Neural cell (in vitro differentiated cells): ENCODE measurements at regions not wholly inside any gene's neighbourhood (a gene's known extent, or its start where the extent isn't known, plus 50 kb on each side); places are given as distances from the start of the nearest gene placed in this dataset.

Source experiments
- H2AFZ ChIP-seq: fragments of 200-600, 300-800 bp; sonication (generic), shearing (Covaris generic); 2 replicates; pipeline ENCODE4 v1.6.0; 2014; ENCODE audit warnings: low read depth, mild to moderate bottlenecking, antibody characterized with exemption, low read length, moderate library complexity
- H3F3A ChIP-seq: fragments of 200-600 bp; shearing (Covaris generic); 2 replicates; pipeline ENCODE4 v1.6.1; 2016; ENCODE audit warnings: mild to moderate bottlenecking, moderate library complexity, mixed read lengths, antibody characterized with exemption, low read length; ENCODE audit not compliant: insufficient read depth, poor library complexity, severe bottlenecking
- H3K27ac ChIP-seq: fragments of 200-600, 300-800 bp; sonication (generic), shearing (Covaris generic); 2 replicates; pipeline ENCODE4 v1.5.1; 2014; ENCODE audit warnings: mild to moderate bottlenecking, low read length, moderate library complexity
- H3K27me3 ChIP-seq: fragments of 300-800, 200-600 bp; sonication (generic), shearing (Covaris generic); 2 replicates; pipeline ENCODE4 v1.6.0; 2014; ENCODE audit warnings: mild to moderate bottlenecking, low read depth, low read length, moderate library complexity; ENCODE audit not compliant: insufficient read depth
- H3K36me3 ChIP-seq: fragments of 300-800, 200-600 bp; sonication (generic), shearing (Covaris generic); 2 replicates; pipeline ENCODE4 v1.5.1; 2014; ENCODE audit warnings: mild to moderate bottlenecking, antibody characterized with exemption, low read length, moderate library complexity; ENCODE audit not compliant: insufficient read depth
- H3K4me2 ChIP-seq: fragments of 300-800, 200-600 bp; sonication (generic), shearing (Covaris generic); 2 replicates; pipeline ENCODE4 v1.6.0; 2014; ENCODE audit warnings: mild to moderate bottlenecking, low read length
- H3K4me3 ChIP-seq: fragments of 300-800, 200-600 bp; sonication (generic), shearing (Covaris generic); 2 replicates; pipeline ENCODE4 v1.5.1; 2014; ENCODE audit warnings: mild to moderate bottlenecking, low read length, moderate library complexity
- H3K79me2 ChIP-seq: fragments of 200-600 bp; shearing (Covaris generic); replicated peaks from 2 replicates; pipeline ENCODE4 v1.6.0; 2014; ENCODE audit warnings: mild to moderate bottlenecking, low read length, moderate library complexity; ENCODE audit not compliant: insufficient read depth
- H3K9ac ChIP-seq: fragments of 300-800, 200-600 bp; sonication (generic), shearing (Covaris generic); 2 replicates; pipeline ENCODE4 v1.6.1; 2016; ENCODE audit warnings: mild to moderate bottlenecking, low read length, mixed read lengths
- H3K9me2 ChIP-seq: fragments of 200-600 bp; shearing (Covaris generic); 2 replicates; pipeline ENCODE4 v1.6.1; 2016; ENCODE audit warnings: mild to moderate bottlenecking, low read length, mixed read lengths; ENCODE audit not compliant: insufficient read depth
- H3K9me3 ChIP-seq: fragments of 200-600, 300-800 bp; sonication (generic), shearing (Covaris generic); 2 replicates; pipeline ENCODE4 v1.6.1; 2016; ENCODE audit warnings: mild to moderate bottlenecking, mixed run types, low read length, moderate library complexity, mixed read lengths
- H4K20me1 ChIP-seq: fragments of 200-600 bp; shearing (Covaris generic); 2 replicates; pipeline ENCODE4 v1.6.1; 2016; ENCODE audit warnings: mild to moderate bottlenecking, mixed run types; ENCODE audit not compliant: insufficient read depth
- EP300 ChIP-seq: fragments of 450-650 bp; conservative IDR thresholded peaks from 2 replicates; pipeline ENCODE4 v1.6.1; 2014; ENCODE audit warnings: antibody characterized with exemption, mild to moderate bottlenecking, moderate library complexity; ENCODE audit not compliant: poor library complexity, severe bottlenecking
- EZH2 ChIP-seq: fragments of 200-600, 300-800 bp; shearing (Covaris generic), sonication (generic); IDR thresholded peaks from 2 replicates; pipeline ENCODE4 v1.6.1; 2014; ENCODE audit warnings: antibody characterized with exemption, low read length, borderline replicate concordance, mild to moderate bottlenecking; ENCODE audit not compliant: insufficient read depth, poor library complexity, severe bottlenecking
- MXI1 ChIP-seq: fragments of 450-650 bp; conservative IDR thresholded peaks from 2 replicates; pipeline ENCODE4 v1.6.1; 2014; ENCODE audit warnings: antibody characterized with exemption, mild to moderate bottlenecking; ENCODE audit not compliant: poor library complexity, severe bottlenecking
- POLR2AphosphoS5 ChIP-seq: IDR thresholded peaks from 2 replicates; pipeline ENCODE4 v1.6.1; 2012
- RAD21 ChIP-seq: fragments of 450-650 bp; conservative IDR thresholded peaks from 2 replicates; pipeline ENCODE4 v1.6.1; 2014; ENCODE audit warnings: antibody characterized with exemption, mild to moderate bottlenecking, moderate library complexity
- SMC3 ChIP-seq: fragments of 450-650 bp; conservative IDR thresholded peaks from 2 replicates; pipeline ENCODE4 v1.6.1; 2014; ENCODE audit warnings: antibody characterized with exemption, mild to moderate bottlenecking, moderate library complexity; ENCODE audit not compliant: poor library complexity
- TAF1 ChIP-seq: IDR thresholded peaks from 2 replicates; pipeline ENCODE4 v1.6.1; 2012; ENCODE audit warnings: low read depth
- TF ChIP-seq, protein P1 (sequence below): fragments of 450-650 bp; IDR thresholded peaks from 2 replicates; pipeline ENCODE4 v1.5.1; 2014; ENCODE audit warnings: antibody characterized with exemption, mild to moderate bottlenecking, moderate library complexity; ENCODE audit not compliant: poor library complexity, severe bottlenecking
- TF ChIP-seq, protein P2 (sequence below): IDR thresholded peaks from 2 replicates; pipeline ENCODE4 v1.6.1; 2012; ENCODE audit warnings: borderline replicate concordance

GRCh38 chr20:12593342-12593873, 415.4 kb upstream of the SPTLC3 start:
- H3F3A ChIP-seq, result no peaks in the 10 kb centered on the region

DNA sequence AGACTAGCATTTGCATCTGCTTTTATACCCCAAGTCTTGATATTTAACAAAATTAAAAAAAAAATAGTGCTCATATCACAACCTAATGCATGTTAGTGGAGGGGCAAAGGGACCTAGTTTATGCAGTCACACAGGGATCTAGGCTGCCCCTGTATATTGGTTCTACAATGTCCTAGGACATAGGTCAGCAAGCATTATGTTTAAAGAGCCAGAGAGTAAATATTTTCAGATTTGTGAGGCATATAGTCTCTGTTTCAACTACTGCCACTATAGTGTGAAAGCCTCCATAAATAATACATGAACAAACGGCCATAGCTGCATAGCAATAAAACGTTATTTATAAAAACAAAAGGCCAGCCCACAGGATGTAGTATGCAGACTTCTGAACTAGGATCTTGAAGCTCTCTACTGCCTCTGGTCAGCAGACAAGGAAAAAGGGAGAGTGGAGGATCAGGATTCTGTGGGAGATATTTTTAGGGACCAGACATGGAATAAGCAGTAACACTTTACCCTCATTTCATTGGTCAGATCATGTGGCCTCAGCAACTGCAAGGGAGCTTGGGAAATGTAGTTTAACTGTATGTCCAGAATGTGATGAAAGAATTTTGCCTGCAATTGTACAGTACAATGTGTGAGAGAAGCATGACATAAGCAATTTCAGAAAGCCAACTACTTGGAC, 414.2 kb upstream of the SPTLC3 start:
- H3K9ac ChIP-seq, result no peak overlapping the region
- no peaks in the 10 kb centered on the region for H3K79me2 ChIP-seq
- no peak overlapping the region for H3K27ac ChIP-seq
- H3K4me2 ChIP-seq, result no peak overlapping the region
- no peak overlapping the region for H3K4me3 ChIP-seq
- H3K27me3 ChIP-seq, result no peaks in the 10 kb centered on the region
- no peak overlapping the region for H2AFZ ChIP-seq
- no peaks in the 10 kb centered on the region for H3K9me3 ChIP-seq
- H3K36me3 ChIP-seq, result no peaks in the 10 kb centered on the region
- H4K20me1 ChIP-seq, result no peaks in the 10 kb centered on the region
- H3K9me2 ChIP-seq, result no peaks in the 10 kb centered on the region
- TF ChIP-seq RAD21 (no peak), EZH2 (no peak), TAF1 (no peak), POLR2AphosphoS5 (no peak), EP300 (no peak), MXI1 (no peak), SMC3 (no peak)
- TF ChIP-seq, protein P1, sequence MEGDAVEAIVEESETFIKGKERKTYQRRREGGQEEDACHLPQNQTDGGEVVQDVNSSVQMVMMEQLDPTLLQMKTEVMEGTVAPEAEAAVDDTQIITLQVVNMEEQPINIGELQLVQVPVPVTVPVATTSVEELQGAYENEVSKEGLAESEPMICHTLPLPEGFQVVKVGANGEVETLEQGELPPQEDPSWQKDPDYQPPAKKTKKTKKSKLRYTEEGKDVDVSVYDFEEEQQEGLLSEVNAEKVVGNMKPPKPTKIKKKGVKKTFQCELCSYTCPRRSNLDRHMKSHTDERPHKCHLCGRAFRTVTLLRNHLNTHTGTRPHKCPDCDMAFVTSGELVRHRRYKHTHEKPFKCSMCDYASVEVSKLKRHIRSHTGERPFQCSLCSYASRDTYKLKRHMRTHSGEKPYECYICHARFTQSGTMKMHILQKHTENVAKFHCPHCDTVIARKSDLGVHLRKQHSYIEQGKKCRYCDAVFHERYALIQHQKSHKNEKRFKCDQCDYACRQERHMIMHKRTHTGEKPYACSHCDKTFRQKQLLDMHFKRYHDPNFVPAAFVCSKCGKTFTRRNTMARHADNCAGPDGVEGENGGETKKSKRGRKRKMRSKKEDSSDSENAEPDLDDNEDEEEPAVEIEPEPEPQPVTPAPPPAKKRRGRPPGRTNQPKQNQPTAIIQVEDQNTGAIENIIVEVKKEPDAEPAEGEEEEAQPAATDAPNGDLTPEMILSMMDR, result no peak
- TF ChIP-seq, protein P2, sequence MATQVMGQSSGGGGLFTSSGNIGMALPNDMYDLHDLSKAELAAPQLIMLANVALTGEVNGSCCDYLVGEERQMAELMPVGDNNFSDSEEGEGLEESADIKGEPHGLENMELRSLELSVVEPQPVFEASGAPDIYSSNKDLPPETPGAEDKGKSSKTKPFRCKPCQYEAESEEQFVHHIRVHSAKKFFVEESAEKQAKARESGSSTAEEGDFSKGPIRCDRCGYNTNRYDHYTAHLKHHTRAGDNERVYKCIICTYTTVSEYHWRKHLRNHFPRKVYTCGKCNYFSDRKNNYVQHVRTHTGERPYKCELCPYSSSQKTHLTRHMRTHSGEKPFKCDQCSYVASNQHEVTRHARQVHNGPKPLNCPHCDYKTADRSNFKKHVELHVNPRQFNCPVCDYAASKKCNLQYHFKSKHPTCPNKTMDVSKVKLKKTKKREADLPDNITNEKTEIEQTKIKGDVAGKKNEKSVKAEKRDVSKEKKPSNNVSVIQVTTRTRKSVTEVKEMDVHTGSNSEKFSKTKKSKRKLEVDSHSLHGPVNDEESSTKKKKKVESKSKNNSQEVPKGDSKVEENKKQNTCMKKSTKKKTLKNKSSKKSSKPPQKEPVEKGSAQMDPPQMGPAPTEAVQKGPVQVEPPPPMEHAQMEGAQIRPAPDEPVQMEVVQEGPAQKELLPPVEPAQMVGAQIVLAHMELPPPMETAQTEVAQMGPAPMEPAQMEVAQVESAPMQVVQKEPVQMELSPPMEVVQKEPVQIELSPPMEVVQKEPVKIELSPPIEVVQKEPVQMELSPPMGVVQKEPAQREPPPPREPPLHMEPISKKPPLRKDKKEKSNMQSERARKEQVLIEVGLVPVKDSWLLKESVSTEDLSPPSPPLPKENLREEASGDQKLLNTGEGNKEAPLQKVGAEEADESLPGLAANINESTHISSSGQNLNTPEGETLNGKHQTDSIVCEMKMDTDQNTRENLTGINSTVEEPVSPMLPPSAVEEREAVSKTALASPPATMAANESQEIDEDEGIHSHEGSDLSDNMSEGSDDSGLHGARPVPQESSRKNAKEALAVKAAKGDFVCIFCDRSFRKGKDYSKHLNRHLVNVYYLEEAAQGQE, result no peak
- no peaks in the 10 kb centered on the region for H3F3A ChIP-seq

More at GRCh38 chr20:12593342-12593873, 415.4 kb upstream of the SPTLC3 start:
- H3K27ac ChIP-seq, result no peak overlapping the region
- H4K20me1 ChIP-seq, result no peaks in the 10 kb centered on the region
- TF ChIP-seq, protein P1, result no peak
- TF ChIP-seq SMC3 (no peak), TAF1 (no peak), EZH2 (no peak), EP300 (no peak), POLR2AphosphoS5 (no peak)
- TF ChIP-seq, protein P2, result no peak
- no peaks in the 10 kb centered on the region for H3K9me2 ChIP-seq
- no peaks in the 10 kb centered on the region for H3K79me2 ChIP-seq
- no peaks in the 10 kb centered on the region for H3K36me3 ChIP-seq
- H3K27me3 ChIP-seq, result no peaks in the 10 kb centered on the region
- H3K4me3 ChIP-seq, result no peak overlapping the region
- no peaks in the 10 kb centered on the region for H3K9me3 ChIP-seq
- H2AFZ ChIP-seq, result no peak overlapping the region
- no peak overlapping the region for H3K9ac ChIP-seq
- no peak overlapping the region for H3K4me2 ChIP-seq
